Right cardiac atrium (tissue), 5 donors: ENCODE measurements at regions not wholly inside any gene's neighbourhood (a gene's known extent, or its start where the extent isn't known, plus 50 kb on each side); places are given as distances from the start of the nearest gene placed in this dataset.
A peak's percentile ranks its signal among the peaks of the same experiment; 100 is the strongest.

ENCODE experiments used
- ATAC-seq, 2 donors: fragments of 200-7000 bp; cut with Tn5 transposase; one replicate each; pipeline versions ENCODE4 v1.8.0 to v1.9.1; 2020; ENCODE audit warnings: moderate library complexity in 2 of 2, mild to moderate bottlenecking in 1 of 2
- DNase-seq, 3 donors: peaks; one replicate each; pipeline ENCODE4 v3.0.0-alpha.2; 2020
- H3K27ac ChIP-seq: one replicate; pipeline ENCODE4 v1.5.1; 2013; ENCODE audit warnings: mild to moderate bottlenecking, low read length, control low read depth, moderate library complexity
- H3K27me3 ChIP-seq: one replicate; pipeline ENCODE4 v1.6.1; 2013; ENCODE audit not compliant: control insufficient read depth, insufficient read depth
- H3K4me1 ChIP-seq: one replicate; pipeline ENCODE4 v1.6.1; 2013; ENCODE audit warnings: low read length; ENCODE audit not compliant: control insufficient read depth, insufficient read depth
- H3K4me3 ChIP-seq: one replicate; pipeline ENCODE4 v1.5.1; 2013; ENCODE audit warnings: low read length, control low read depth
- H3K9me3 ChIP-seq: one replicate; pipeline ENCODE4 v1.6.1; 2013; ENCODE audit warnings: low read length; ENCODE audit not compliant: control insufficient read depth
- WGBS: extraction: QIAGEN DNeasy Blood & Tissue Kit; methylation state at CpG from one replicate; pipeline ENCODE4 v1.1.7; 2013; 5-methylcytosine and 5-hydroxymethylcytosine counted together
- intact Hi-C, 4 donors: fragments of 100-400 bp; cut with DNase I; formaldehyde crosslinking; loops; one replicate each; pipeline versions ENCODE4 v1.11.0 to v1.14.0; 2022 to 2023
- donor health status: healthy with polysubstance abuse.
- donor health status: DM: no; HTN: yes; CAD: no.
- donor health status: DM: no; HTN: no; CAD: no.
- donor health status: DM: no; HTN: yes; CAD: no; lungs with severe emphysema.
- donor health status: DM: yes; HTN: yes; CAD: no.

GRCh38 chr3:187992609-187993008 is 161.3 kb upstream of the LPP start:
- intact Hi-C loops = no loop called here
- ATAC-seq = no peak

DNA sequence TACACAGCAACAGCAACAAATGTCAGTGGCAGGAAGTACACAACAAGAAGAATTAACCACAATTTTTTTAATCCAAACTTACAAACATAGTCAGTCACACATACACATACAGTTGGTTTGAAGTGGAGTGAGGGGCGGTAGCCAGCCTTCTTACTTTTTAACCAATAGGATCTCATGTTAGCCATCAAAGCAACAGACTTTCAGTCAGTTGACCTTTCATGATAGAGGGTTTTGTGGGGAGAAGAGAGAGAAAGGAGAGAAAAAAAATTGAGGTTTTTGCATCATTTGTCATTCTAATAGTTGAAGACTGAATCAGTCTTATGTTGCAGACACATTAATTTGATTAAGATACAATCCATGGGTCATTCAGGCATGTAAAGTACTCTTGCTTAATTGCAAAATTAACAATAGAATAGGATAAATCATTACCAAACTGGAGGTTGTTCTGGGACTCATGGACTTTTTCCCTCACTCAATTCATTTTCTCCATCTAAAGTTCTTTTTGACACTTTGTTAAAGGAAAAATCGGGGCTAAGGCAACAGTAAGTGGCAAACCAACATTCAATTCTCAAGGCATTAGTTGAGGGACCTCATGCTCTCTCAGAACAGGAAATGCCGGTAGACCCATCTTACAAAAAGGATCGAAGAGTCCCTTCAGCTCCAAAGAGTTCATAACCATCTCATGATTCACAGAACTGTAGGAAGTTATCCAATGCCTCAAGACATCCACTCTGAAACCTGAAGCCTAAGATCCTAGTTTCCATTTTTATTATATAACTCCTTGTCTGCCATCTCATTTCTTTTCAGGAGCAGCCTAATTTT is 159.5 kb upstream of the LPP start:
- 90% methylated on average over 4 of the region's 4 CpGs for WGBS
- H3K27me3 ChIP-seq = no peaks in the 10 kb centered on the region
- no peak overlapping the region for H3K4me3 ChIP-seq
- H3K9me3 ChIP-seq = no peaks in the 10 kb centered on the region
- H3K27ac ChIP-seq = no peak overlapping the region
- intact Hi-C loops = no loop called here
- ATAC-seq = no peak
- no peaks in the 10 kb centered on the region for H3K4me1 ChIP-seq
- no peak for DNase-seq

More at GRCh38 chr3:187992609-187993008, 161.3 kb upstream of the LPP start:
- Histone ChIP-seq H3K27ac (no peak overlapping the region), H3K4me3 (no peak overlapping the region), H3K9me3 (no peaks in the 10 kb centered on the region), H3K4me1 (no peaks in the 10 kb centered on the region), H3K27me3 (no peaks in the 10 kb centered on the region)
- no peak for DNase-seq

DNA sequence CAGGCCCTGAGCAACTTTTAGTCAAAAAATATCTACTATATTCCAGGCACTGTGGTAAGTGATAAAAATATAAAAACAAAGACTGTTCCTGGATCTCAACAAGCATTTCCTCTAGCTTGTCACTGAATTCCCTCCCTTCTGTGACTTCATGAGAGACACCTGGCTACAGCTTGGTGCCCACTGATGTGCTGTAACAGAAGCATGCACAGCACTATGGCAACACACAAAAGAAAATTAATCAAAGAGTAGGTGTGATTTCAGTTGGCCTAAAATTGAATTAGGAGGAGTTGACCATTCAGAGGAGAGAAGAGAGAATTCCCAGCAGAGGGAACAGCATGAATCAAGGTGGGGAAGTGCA is 158.9 kb upstream of the LPP start:
- H3K27me3 ChIP-seq = no peaks in the 10 kb centered on the region

GRCh38 chr3:187995667-187996066 is 158.3 kb upstream of the LPP start:
- ATAC-seq = no peak
- intact Hi-C loops = no loop called here

More for the DNA sequence above, 158.9 kb upstream of the LPP start:
- intact Hi-C loops = no loop called here
- H3K27ac ChIP-seq = no peak overlapping the region
- H3K4me3 ChIP-seq = no peak overlapping the region
- DNase-seq = no peak
- ATAC-seq = no peak
- H3K9me3 ChIP-seq = no peaks in the 10 kb centered on the region
- no peaks in the 10 kb centered on the region for H3K4me1 ChIP-seq

DNA sequence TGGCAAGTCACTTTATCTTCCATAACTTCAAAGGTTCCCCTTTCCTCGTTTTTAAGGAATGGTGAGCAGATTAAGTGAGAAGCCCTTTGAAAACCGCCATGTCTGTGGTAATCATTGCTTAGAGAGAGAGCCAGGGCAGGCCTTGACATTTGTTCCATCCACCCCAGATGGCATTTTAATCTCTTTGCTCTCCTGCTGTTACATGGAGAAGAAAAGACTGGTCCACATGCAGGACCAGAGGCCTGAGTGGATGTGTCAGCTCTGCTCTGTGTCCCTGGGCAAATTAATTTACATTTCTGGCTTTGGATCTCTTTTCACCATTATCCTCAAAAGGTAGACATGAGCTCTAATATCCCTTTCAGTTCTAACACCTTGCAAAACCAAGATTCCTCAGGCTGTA is 157.3 kb upstream of the LPP start:
- no peak for ATAC-seq
- WGBS = 87% methylated on average over 2 of the region's 2 CpGs
- no peak overlapping the region for H3K4me3 ChIP-seq
- no peak overlapping the region for H3K27ac ChIP-seq
- no peak for DNase-seq
- intact Hi-C loops = no loop called here
- H3K9me3 ChIP-seq = no peaks in the 10 kb centered on the region
- peaks cover 2% of the 10 kb centered on the region for H3K4me1 ChIP-seq
- H3K27me3 ChIP-seq = no peaks in the 10 kb centered on the region

More at GRCh38 chr3:187995667-187996066, 158.3 kb upstream of the LPP start:
- no peak overlapping the region for H3K27ac ChIP-seq
- no peak overlapping the region for H3K4me3 ChIP-seq
- H3K9me3 ChIP-seq = no peaks in the 10 kb centered on the region
- peaks cover 2% of the 10 kb centered on the region for H3K4me1 ChIP-seq
- DNase-seq = no peak
- H3K27me3 ChIP-seq = no peaks in the 10 kb centered on the region

DNA sequence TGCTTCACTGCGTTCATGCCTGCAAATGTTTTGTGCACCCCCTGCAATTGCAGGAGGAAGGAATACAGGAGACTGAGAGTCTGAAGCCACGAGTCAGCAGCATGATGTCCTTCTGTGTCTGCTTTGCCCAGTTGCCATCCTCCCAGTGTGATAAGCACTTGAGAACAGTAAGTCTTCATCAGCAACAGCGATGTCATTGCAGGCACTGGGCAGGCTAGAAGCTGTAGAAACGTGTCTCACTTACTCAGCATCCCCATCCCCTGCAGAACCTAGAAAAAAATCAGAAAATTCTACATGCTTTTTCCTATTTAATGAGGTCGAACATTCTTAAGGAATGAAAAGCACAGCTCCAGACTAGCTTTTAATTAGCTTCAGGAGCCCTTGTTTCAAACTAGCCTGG is 156.5 kb upstream of the LPP start:
- 65% methylated on average over 5 of the region's 5 CpGs for WGBS
- no peak for DNase-seq
- H3K4me1 ChIP-seq = peaks cover 2% of the 10 kb centered on the region
- H3K9me3 ChIP-seq = no peaks in the 10 kb centered on the region
- no peak overlapping the region for H3K27ac ChIP-seq
- no peaks in the 10 kb centered on the region for H3K27me3 ChIP-seq
- no peak overlapping the region for H3K4me3 ChIP-seq
- peak in 1 of 2 donors; percentile 43 for ATAC-seq
- intact Hi-C loops = no loop called here

DNA sequence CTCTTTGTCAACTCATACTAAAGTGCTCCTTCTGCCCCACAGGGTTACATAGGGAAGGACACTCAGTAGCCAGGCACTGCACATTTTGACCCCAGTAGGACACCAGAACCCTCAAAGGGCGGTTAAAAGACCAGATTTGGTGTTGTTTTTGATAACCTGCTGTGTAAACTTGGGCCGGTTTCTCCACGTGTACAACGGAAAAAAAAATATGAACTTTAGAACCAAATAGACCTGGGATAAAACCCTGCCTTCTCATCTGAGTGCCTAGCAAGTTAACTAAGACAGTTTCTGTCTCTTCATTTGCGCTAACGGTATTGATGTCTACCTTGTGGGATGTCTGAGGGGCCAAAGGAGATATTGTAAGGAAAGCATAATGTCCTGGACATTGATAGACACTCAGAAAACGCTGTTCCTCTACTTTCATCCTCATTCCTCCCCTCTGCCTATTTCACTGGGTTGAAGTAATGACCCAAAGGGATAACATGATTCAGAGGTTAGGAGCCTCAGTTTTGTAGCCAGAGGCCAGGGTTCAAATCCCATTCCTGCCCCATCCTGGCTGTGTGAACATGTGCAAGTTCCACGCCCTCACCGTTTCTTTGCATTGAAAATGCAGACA is 155.9 kb upstream of the LPP start:
- ATAC-seq (no peak), DNase-seq (no peak)
- H3K27me3 ChIP-seq = no peaks in the 10 kb centered on the region
- H3K9me3 ChIP-seq = no peaks in the 10 kb centered on the region
- intact Hi-C loops = no loop called here
- peaks cover 2% of the 10 kb centered on the region for H3K4me1 ChIP-seq
- H3K27ac ChIP-seq = no peak overlapping the region
- WGBS = 87% methylated on average over 9 of the region's 9 CpGs
- H3K4me3 ChIP-seq = no peak overlapping the region

DNA sequence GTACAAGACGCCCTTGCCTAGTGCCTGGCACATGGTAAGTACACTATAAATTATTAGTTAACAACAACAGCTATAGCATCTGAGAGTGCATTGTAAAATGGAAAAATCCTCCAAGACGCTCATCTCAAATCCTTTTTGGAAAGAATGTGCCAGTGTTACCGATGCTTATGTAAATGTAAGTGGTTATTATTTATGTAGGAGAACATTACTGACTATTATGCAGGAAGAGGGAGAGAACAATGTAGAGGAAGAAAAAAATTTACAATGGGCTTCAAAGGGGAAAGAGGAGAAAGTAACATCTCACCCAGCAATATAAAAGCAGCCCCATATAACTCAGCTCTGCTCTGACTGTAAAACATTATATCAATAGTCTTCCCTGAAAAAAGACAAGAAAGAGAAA is 155.3 kb upstream of the LPP start:
- Histone ChIP-seq H3K27ac (no peak overlapping the region), H3K27me3 (no peaks in the 10 kb centered on the region), H3K9me3 (no peaks in the 10 kb centered on the region), H3K4me3 (no peak overlapping the region), H3K4me1 (peaks cover 2% of the 10 kb centered on the region)
- no peak for DNase-seq
- 87% methylated on average over 3 of the region's 3 CpGs for WGBS
- no peak for ATAC-seq
- intact Hi-C loops = no loop called here

DNA sequence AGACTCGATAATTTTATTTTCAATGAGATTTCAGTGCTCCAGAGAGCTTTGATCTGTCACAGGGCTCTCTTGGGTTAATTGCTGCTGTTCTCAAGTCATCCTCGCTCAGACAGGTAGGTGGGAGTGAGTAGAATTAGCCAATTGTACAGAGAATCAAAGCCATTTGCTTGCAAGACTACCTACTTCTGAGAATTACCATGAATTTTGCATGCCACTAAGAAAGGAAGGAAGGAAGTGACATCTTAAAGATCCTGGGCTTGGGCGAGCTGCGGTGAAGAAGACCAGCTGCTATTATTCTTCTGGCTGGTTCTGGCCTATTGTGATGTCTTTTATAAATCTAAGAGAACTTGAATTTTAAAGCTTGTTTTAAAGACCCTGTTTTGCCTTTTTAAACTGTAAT is 154.1 kb upstream of the LPP start:
- no peak overlapping the region for H3K27ac ChIP-seq
- intact Hi-C loops = no loop called here
- DNase-seq = no peak
- ATAC-seq = peak in 1 of 2 donors; percentile 11
- no peak overlapping the region for H3K4me3 ChIP-seq
- H3K27me3 ChIP-seq = no peaks in the 10 kb centered on the region
- no peaks in the 10 kb centered on the region for H3K9me3 ChIP-seq
- H3K4me1 ChIP-seq = peaks cover 2% of the 10 kb centered on the region
- 65% methylated on average over 4 of the region's 4 CpGs for WGBS

DNA sequence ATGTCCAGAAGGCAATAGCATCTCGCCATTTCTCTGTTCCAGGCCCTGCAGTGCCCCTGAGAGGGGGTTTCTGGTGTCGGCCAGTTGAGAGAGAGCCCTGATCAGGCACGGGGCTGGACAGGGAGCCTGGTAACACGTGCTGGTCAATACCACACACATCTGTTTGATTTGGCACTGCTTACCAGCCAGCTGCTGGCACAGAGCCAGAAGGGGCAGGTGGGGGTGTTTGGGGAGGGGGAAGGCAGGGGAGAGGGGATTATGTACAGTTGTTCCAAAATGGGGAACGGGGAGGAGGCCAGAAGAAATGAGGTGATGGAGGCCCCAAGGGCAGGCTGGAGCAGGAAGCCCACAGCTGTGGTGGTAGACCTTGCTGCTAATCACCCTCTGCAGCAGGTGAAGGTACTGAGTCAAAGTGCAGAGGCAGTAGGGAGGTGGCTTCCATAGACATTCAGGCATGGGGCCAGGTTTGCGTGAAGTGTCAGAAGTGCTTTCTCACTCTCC is 153.5 kb upstream of the LPP start:
- Histone ChIP-seq H3K4me3 (no peak overlapping the region), H3K27me3 (no peaks in the 10 kb centered on the region), H3K9me3 (no peaks in the 10 kb centered on the region), H3K4me1 (peaks cover 2% of the 10 kb centered on the region), H3K27ac (no peak overlapping the region)
- intact Hi-C loops = no loop called here
- no peak for DNase-seq
- peak; percentile 20 to 40 for ATAC-seq
- WGBS = 54% methylated on average over 6 of the region's 6 CpGs

- Histone ChIP-seq H3K27ac (no peak overlapping the region), H3K27me3 (no peaks in the 10 kb centered on the region), H3K9me3 (no peaks in the 10 kb centered on the region), H3K4me1 (peaks cover 2% of the 10 kb centered on the region), H3K4me3 (no peak overlapping the region)
- ATAC-seq = no peak
- 62% methylated on average over 3 of the region's 3 CpGs for WGBS
- DNase-seq = no peak
- intact Hi-C loops = no loop called here
Measured at GRCh38 chr3:188001093-188001492, 152.9 kb upstream of the LPP start.
